Neural progenitor cell (in vitro differentiated cells): ENCODE measurements at regions not wholly inside any gene's neighbourhood (a gene's known extent, or its start where the extent isn't known, plus 50 kb on each side); places are given as distances from the start of the nearest gene placed in this dataset.

Source experiments
- DNase-seq: peaks from one replicate; pipeline ENCODE4 v3.0.0-alpha.2; 2016; ENCODE audit warnings: low spot score
- H2AFZ ChIP-seq: fragments of 200-600 bp; sonication (generic); replicated peaks from 2 replicates; pipeline ENCODE4 v1.6.1; 2016; ENCODE audit warnings: antibody characterized with exemption
- H3F3A ChIP-seq: fragments of 200-600 bp; sonication (generic); 2 replicates; pipeline ENCODE4 v1.6.1; 2016; ENCODE audit warnings: antibody characterized with exemption, low read depth
- H3K27ac ChIP-seq: fragments of 200-600 bp; sonication (generic); 2 replicates; pipeline ENCODE4 v1.5.1; 2016; ENCODE audit warnings: mild to moderate bottlenecking
- H3K27me3 ChIP-seq: fragments of 200-600 bp; sonication (generic); 2 replicates; pipeline ENCODE4 v1.6.1; 2016; ENCODE audit warnings: mild to moderate bottlenecking, moderate library complexity
- H3K36me3 ChIP-seq: fragments of 200-600 bp; sonication (generic); 2 replicates; pipeline ENCODE4 v1.5.1; 2016
- H3K4me1 ChIP-seq: fragments of 200-600 bp; sonication (generic); 2 replicates; pipeline ENCODE4 v1.6.1; 2016; ENCODE audit warnings: mixed run types
- H3K4me2 ChIP-seq: fragments of 200-600 bp; sonication (generic); 2 replicates; pipeline ENCODE4 v1.6.1; 2016
- H3K4me3 ChIP-seq: fragments of 200-600 bp; sonication (generic); 2 replicates; pipeline ENCODE4 v1.5.1; 2016
- H3K79me2 ChIP-seq: fragments of 200-600 bp; sonication (generic); 2 replicates; pipeline ENCODE4 v1.6.1; 2016; ENCODE audit warnings: low read depth
- H3K9ac ChIP-seq: fragments of 200-600 bp; sonication (generic); 2 replicates; pipeline ENCODE4 v1.6.1; 2016
- H3K9me3 ChIP-seq: fragments of 200-600 bp; sonication (generic); 2 replicates; pipeline ENCODE4 v1.5.1; 2016; ENCODE audit warnings: low read depth
- H4K20me1 ChIP-seq: fragments of 200-600 bp; sonication (generic); 2 replicates; pipeline ENCODE4 v1.6.1; 2016; ENCODE audit warnings: low read depth
- H3K27ac Mint-ChIP-seq: 3 replicates; pipeline ENCODE4 v1.8.0; 2021; ENCODE audit warnings: mixed read lengths
- H3K27me3 Mint-ChIP-seq: 2 replicates; pipeline ENCODE4 v1.8.0; 2022; ENCODE audit warnings: low read depth, mild to moderate bottlenecking, inconsistent platforms, moderate library complexity, mixed read lengths; ENCODE audit not compliant: insufficient read depth
- H3K36me3 Mint-ChIP-seq: 3 replicates; pipeline ENCODE4 v1.8.0; 2021; ENCODE audit warnings: mixed read lengths
- H3K4me1 Mint-ChIP-seq: 3 replicates; pipeline ENCODE4 v1.8.0; 2021; ENCODE audit warnings: mixed read lengths
- H3K4me3 Mint-ChIP-seq: 3 replicates; pipeline ENCODE4 v1.8.0; 2021; ENCODE audit warnings: mild to moderate bottlenecking, moderate library complexity, mixed read lengths
- H3K9me3 Mint-ChIP-seq: 3 replicates; pipeline ENCODE4 v1.8.0; 2020; ENCODE audit warnings: mixed read lengths
- CTCF ChIP-seq: fragments of 200-600 bp; sonication (generic); IDR thresholded peaks from 2 replicates; pipeline ENCODE4 v1.5.1; 2017; ENCODE audit warnings: antibody characterized with exemption, mild to moderate bottlenecking
- EZH2 ChIP-seq: fragments of 200-600 bp; sonication (generic); IDR thresholded peaks from 2 replicates; pipeline ENCODE4 v1.6.1; 2017; ENCODE audit warnings: antibody characterized with exemption, mild to moderate bottlenecking, moderate library complexity
- EZH2phosphoT487 ChIP-seq: fragments of 200-600 bp; sonication (generic); IDR thresholded peaks from 2 replicates; pipeline ENCODE4 v1.6.1; 2017; ENCODE audit warnings: antibody characterized with exemption

GRCh38 chr2:238567067-238567855 lies 140.5 kb downstream of the ASB1 start:
- no peak for DNase-seq
- no peak overlapping the region for H3K4me2 ChIP-seq
- Mint-ChIP-seq H3K9me3 (no peaks in the 10 kb centered on the region), H3K36me3 (no peaks in the 10 kb centered on the region), H3K27ac (no peak overlapping the region), H3K4me3 (no peak overlapping the region), H3K27me3 (no peaks in the 10 kb centered on the region), H3K4me1 (peaks cover 26% of the 10 kb centered on the region)
- no peaks in the 10 kb centered on the region for H3K36me3 ChIP-seq
- H3K4me1 ChIP-seq = no peaks in the 10 kb centered on the region
- no peak overlapping the region for H3K9ac ChIP-seq
- no peak for TF ChIP-seq EZH2
- no peak for TF ChIP-seq CTCF
- no peak for TF ChIP-seq EZH2phosphoT487
- H3K27ac ChIP-seq = no peak overlapping the region
- no peaks in the 10 kb centered on the region for H4K20me1 ChIP-seq
- no peaks in the 10 kb centered on the region for H3K9me3 ChIP-seq
- H3F3A ChIP-seq = no peaks in the 10 kb centered on the region
- no peak overlapping the region for H2AFZ ChIP-seq
- no peaks in the 10 kb centered on the region for H3K27me3 ChIP-seq
- no peak overlapping the region for H3K4me3 ChIP-seq
- H3K79me2 ChIP-seq = no peaks in the 10 kb centered on the region

- no peaks in the 10 kb centered on the region for H3K36me3 ChIP-seq
- H4K20me1 ChIP-seq = no peaks in the 10 kb centered on the region
- no peak overlapping the region for H3K27ac ChIP-seq
- H3K9me3 Mint-ChIP-seq = no peaks in the 10 kb centered on the region
- H3K4me1 ChIP-seq = no peaks in the 10 kb centered on the region
- no peaks in the 10 kb centered on the region for H3K27me3 ChIP-seq
- H3K4me3 ChIP-seq = no peak overlapping the region
- peaks cover 29% of the 10 kb centered on the region for H3K4me1 Mint-ChIP-seq
- peak overlapping the region; percentile 82 for H3K27ac Mint-ChIP-seq
- DNase-seq = no peak
- no peak overlapping the region for H3K4me3 Mint-ChIP-seq
- no peaks in the 10 kb centered on the region for H3F3A ChIP-seq
- H3K36me3 Mint-ChIP-seq = no peaks in the 10 kb centered on the region
- no peak overlapping the region for H3K9ac ChIP-seq
- no peaks in the 10 kb centered on the region for H3K79me2 ChIP-seq
- no peak for TF ChIP-seq EZH2phosphoT487
- no peak for TF ChIP-seq CTCF
- TF ChIP-seq EZH2 = no peak
- H3K4me2 ChIP-seq = no peak overlapping the region
- H3K27me3 Mint-ChIP-seq = no peaks in the 10 kb centered on the region
- H2AFZ ChIP-seq = no peak overlapping the region
- no peaks in the 10 kb centered on the region for H3K9me3 ChIP-seq
These were observed 141.3 kb downstream of the ASB1 start for GRCh38 chr2:238567996-238568395.

GRCh38 chr2:238568455-238569440 lies 142.0 kb downstream of the ASB1 start:
- no peak overlapping the region for H3K9ac ChIP-seq
- H4K20me1 ChIP-seq = no peaks in the 10 kb centered on the region
- Mint-ChIP-seq H3K27ac (no peak overlapping the region), H3K36me3 (no peaks in the 10 kb centered on the region), H3K27me3 (no peaks in the 10 kb centered on the region), H3K4me3 (no peak overlapping the region), H3K9me3 (no peaks in the 10 kb centered on the region), H3K4me1 (peaks cover 29% of the 10 kb centered on the region)
- no peak overlapping the region for H3K4me2 ChIP-seq
- no peak overlapping the region for H3K27ac ChIP-seq
- no peaks in the 10 kb centered on the region for H3K27me3 ChIP-seq
- H3K36me3 ChIP-seq = no peaks in the 10 kb centered on the region
- no peaks in the 10 kb centered on the region for H3K79me2 ChIP-seq
- no peaks in the 10 kb centered on the region for H3K4me1 ChIP-seq
- H3K4me3 ChIP-seq = no peak overlapping the region
- H2AFZ ChIP-seq = no peak overlapping the region
- TF ChIP-seq EZH2 (no peak), EZH2phosphoT487 (no peak), CTCF (no peak)
- no peaks in the 10 kb centered on the region for H3F3A ChIP-seq
- no peak for DNase-seq
- no peaks in the 10 kb centered on the region for H3K9me3 ChIP-seq
